K562 (cell line): ENCODE measurements at regions not wholly inside any gene's neighbourhood (a gene's known extent, or its start where the extent isn't known, plus 50 kb on each side); places are given as distances from the start of the nearest gene placed in this dataset.

Experiments used
- ATAC-seq: fragments of 200-7000 bp; cut with Tn5 transposase; 3 replicates; pipeline ENCODE4 v1.9.1; 2020; ENCODE audit warnings: moderate library complexity
- BruUV-seq: library from RNA; stranded (reverse); fragments of 400-500 nt; replicated peaks from 2 replicates; lab custom pipeline; 2021; lab: Mats Ljungman, UMichigan
- CTCF ChIA-PET: fragments of 300-600 bp; formaldehyde crosslinking; extraction: SDS; loops from one replicate; lab custom pipeline; 2021; ENCODE audit warnings: low intra/inter-chr PET ratio; lab: Yijun Ruan, JAX
- POLR2A ChIA-PET: fragments of 300-600, 350-650 bp; sonication (Branson Sonifier 250); formaldehyde crosslinking; extraction: SDS; loops from one replicate; lab custom pipeline; 2021; ENCODE audit warnings: antibody characterized with exemption, inconsistent platforms; lab: Yijun Ruan, JAX
- DNase-seq, 4 experiments: peaks; one replicate each; pipeline versions ENCODE4 v3.0.0 to v3.0.0-alpha.2; 2011 to 2018; ENCODE audit warnings: low spot score in 3 of 4, mixed read lengths in 3 of 4; ENCODE audit errors: extremely low read depth in 1 of 4
- FAIRE-seq: peaks from 2 replicates; lab custom pipeline; 2011; peaks lifted over from hg19 to GRCh38; lab: Jason Lieb, UNC
- H2AFZ ChIP-seq: 2 replicates; pipeline ENCODE4 v1.6.0; 2011; ENCODE audit warnings: low read depth, low read length, control low read depth, inconsistent platforms
- H3K27ac ChIP-seq: fragments of 200-600 bp; 3 replicates; pipeline ENCODE4 v1.8.0; 2011; ENCODE audit warnings: low read depth, mild to moderate bottlenecking, control low read depth, inconsistent platforms, low read length, moderate library complexity, mixed read lengths; ENCODE audit errors: extremely low read depth
- H3K27me3 ChIP-seq, 2 experiments: fragments of 300-600 bp in 1 of 2; 2 replicates in 1 of 2; 3 replicates in 1 of 2; pipeline versions ENCODE4 v1.6.0 to v1.8.0; 2011; ENCODE audit warnings: inconsistent platforms in 2 of 2, low read length in 2 of 2, mild to moderate bottlenecking in 1 of 2, mixed read lengths in 1 of 2, moderate library complexity in 1 of 2; ENCODE audit not compliant: control insufficient read depth in 2 of 2, insufficient read depth in 2 of 2
- H3K36me3 ChIP-seq: fragments of 300-600 bp; 3 replicates; pipeline ENCODE4 v1.8.0; 2011; ENCODE audit warnings: mild to moderate bottlenecking, low read length, inconsistent platforms; ENCODE audit not compliant: control insufficient read depth, insufficient read depth
- H3K4me1 ChIP-seq, 2 experiments: fragments of 200-600 bp in 1 of 2; replicated peaks in 1 of 2; 2 replicates in 1 of 2; 3 replicates in 1 of 2; pipeline versions ENCODE4 v1.5.1 to v1.8.0; 2011; ENCODE audit warnings: inconsistent platforms in 2 of 2, low read length in 2 of 2, mild to moderate bottlenecking in 1 of 2, mixed read lengths in 1 of 2, moderate library complexity in 1 of 2; ENCODE audit not compliant: control insufficient read depth in 2 of 2, insufficient read depth in 2 of 2
- H3K4me2 ChIP-seq: 2 replicates; pipeline ENCODE4 v1.6.1; 2011; ENCODE audit warnings: low read length, control low read depth, inconsistent platforms, mixed read lengths; ENCODE audit not compliant: insufficient read depth
- H3K4me3 ChIP-seq: fragments of 200-600 bp; sonication (generic), shearing (Covaris generic); 2 replicates; pipeline ENCODE4 v1.5.1; 2016; ENCODE audit warnings: control low read depth, inconsistent platforms
- H3K79me2 ChIP-seq: fragments of 200-600 bp; 3 replicates; pipeline ENCODE4 v1.8.0; 2011; ENCODE audit warnings: low read length, inconsistent platforms; ENCODE audit not compliant: control insufficient read depth, insufficient read depth
- H3K9ac ChIP-seq, 2 experiments: 2 replicates each; pipeline versions ENCODE4 v1.6.0 to v1.6.1; 2011; ENCODE audit warnings: low read depth in 2 of 2, low read length in 2 of 2, control low read depth in 1 of 2, inconsistent platforms in 1 of 2, mild to moderate bottlenecking in 1 of 2, mixed read lengths in 1 of 2; ENCODE audit not compliant: insufficient read depth in 1 of 2
- H3K9me1 ChIP-seq: one replicate; pipeline ENCODE4 v1.6.0; 2011; ENCODE audit warnings: inconsistent platforms, mild to moderate bottlenecking, low read length, moderate library complexity; ENCODE audit not compliant: control insufficient read depth, insufficient read depth
- H3K9me3 ChIP-seq: replicated peaks from 2 replicates; pipeline ENCODE4 v1.5.1; 2011; ENCODE audit warnings: low read depth, low read length, inconsistent platforms; ENCODE audit not compliant: control insufficient read depth, insufficient read depth
- H4K20me1 ChIP-seq: replicated peaks from 2 replicates; pipeline ENCODE4 v1.6.1; 2011; ENCODE audit warnings: low read length, inconsistent platforms, mixed read lengths; ENCODE audit not compliant: control insufficient read depth, insufficient read depth
- ATF6 ChIP-seq: sonication (generic); formaldehyde crosslinking; IDR thresholded peaks from 2 replicates; pipeline ENCODE4 v1.4.0; 2020; ENCODE audit warnings: mild to moderate bottlenecking, missing genetic modification reagents
- BACH1 ChIP-seq: fragments of 200-800 bp; sonication (Bioruptor generic); IDR thresholded peaks from 2 replicates; pipeline ENCODE4 v1.6.1; 2016; ENCODE audit warnings: missing genetic modification characterization, missing compliant biosample characterization
- EP300 ChIP-seq: IDR thresholded peaks from 2 replicates; pipeline ENCODE4 v1.6.1; 2012; ENCODE audit warnings: low read length, improper control_type of control experiment
- HNRNPK ChIP-seq: fragments of 200-400 bp; formaldehyde crosslinking; IDR thresholded peaks from one replicate; pipeline ENCODE4 v1.6.1; 2018; ENCODE audit warnings: mild to moderate bottlenecking, low read depth, low read length; ENCODE audit not compliant: poor library complexity, severe bottlenecking
- MEIS2 ChIP-seq: fragments of 450-650 bp; IDR thresholded peaks from 2 replicates; pipeline ENCODE4 v1.6.1; 2014; ENCODE audit warnings: mild to moderate bottlenecking; ENCODE audit not compliant: partially characterized antibody
- PML ChIP-seq: IDR thresholded peaks from 2 replicates; pipeline ENCODE4 v1.6.1; 2012; ENCODE audit warnings: low read length, inconsistent platforms
- ZNF830 ChIP-seq: fragments of 250-450 bp; sonication (Bioruptor Pico); IDR thresholded peaks from 2 replicates; pipeline ENCODE4 v1.5.0; 2021; ENCODE audit warnings: mild to moderate bottlenecking
- in situ Hi-C: fragments of 300-500 bp; cut with MboI; formaldehyde crosslinking; loops from 4 replicates; pipeline ENCODE4 v1.15.0; 2018; ENCODE audit warnings: inconsistent platforms, mixed read lengths
- intact Hi-C: fragments of 100-400 bp; cut with micrococcal nuclease; formaldehyde crosslinking; loops from 2 replicates; pipeline ENCODE4 v1.14.2; 2022
- TF ChIP-seq, protein P1 (sequence below), 2 experiments: fragments of 450-650 bp; IDR thresholded peaks; 2 replicates each; pipeline ENCODE4 v1.6.1; 2016; ENCODE audit warnings: mild to moderate bottlenecking in 2 of 2, borderline replicate concordance in 1 of 2, low read depth in 1 of 2, moderate library complexity in 1 of 2
- TF ChIP-seq, protein P2 (sequence below): sonication (generic); formaldehyde crosslinking; IDR thresholded peaks from 2 replicates; pipeline ENCODE4 v1.8.0; 2022; ENCODE audit warnings: missing genetic modification reagents, mild to moderate bottlenecking, borderline replicate concordance

- TF ChIP-seq, protein P1, sequence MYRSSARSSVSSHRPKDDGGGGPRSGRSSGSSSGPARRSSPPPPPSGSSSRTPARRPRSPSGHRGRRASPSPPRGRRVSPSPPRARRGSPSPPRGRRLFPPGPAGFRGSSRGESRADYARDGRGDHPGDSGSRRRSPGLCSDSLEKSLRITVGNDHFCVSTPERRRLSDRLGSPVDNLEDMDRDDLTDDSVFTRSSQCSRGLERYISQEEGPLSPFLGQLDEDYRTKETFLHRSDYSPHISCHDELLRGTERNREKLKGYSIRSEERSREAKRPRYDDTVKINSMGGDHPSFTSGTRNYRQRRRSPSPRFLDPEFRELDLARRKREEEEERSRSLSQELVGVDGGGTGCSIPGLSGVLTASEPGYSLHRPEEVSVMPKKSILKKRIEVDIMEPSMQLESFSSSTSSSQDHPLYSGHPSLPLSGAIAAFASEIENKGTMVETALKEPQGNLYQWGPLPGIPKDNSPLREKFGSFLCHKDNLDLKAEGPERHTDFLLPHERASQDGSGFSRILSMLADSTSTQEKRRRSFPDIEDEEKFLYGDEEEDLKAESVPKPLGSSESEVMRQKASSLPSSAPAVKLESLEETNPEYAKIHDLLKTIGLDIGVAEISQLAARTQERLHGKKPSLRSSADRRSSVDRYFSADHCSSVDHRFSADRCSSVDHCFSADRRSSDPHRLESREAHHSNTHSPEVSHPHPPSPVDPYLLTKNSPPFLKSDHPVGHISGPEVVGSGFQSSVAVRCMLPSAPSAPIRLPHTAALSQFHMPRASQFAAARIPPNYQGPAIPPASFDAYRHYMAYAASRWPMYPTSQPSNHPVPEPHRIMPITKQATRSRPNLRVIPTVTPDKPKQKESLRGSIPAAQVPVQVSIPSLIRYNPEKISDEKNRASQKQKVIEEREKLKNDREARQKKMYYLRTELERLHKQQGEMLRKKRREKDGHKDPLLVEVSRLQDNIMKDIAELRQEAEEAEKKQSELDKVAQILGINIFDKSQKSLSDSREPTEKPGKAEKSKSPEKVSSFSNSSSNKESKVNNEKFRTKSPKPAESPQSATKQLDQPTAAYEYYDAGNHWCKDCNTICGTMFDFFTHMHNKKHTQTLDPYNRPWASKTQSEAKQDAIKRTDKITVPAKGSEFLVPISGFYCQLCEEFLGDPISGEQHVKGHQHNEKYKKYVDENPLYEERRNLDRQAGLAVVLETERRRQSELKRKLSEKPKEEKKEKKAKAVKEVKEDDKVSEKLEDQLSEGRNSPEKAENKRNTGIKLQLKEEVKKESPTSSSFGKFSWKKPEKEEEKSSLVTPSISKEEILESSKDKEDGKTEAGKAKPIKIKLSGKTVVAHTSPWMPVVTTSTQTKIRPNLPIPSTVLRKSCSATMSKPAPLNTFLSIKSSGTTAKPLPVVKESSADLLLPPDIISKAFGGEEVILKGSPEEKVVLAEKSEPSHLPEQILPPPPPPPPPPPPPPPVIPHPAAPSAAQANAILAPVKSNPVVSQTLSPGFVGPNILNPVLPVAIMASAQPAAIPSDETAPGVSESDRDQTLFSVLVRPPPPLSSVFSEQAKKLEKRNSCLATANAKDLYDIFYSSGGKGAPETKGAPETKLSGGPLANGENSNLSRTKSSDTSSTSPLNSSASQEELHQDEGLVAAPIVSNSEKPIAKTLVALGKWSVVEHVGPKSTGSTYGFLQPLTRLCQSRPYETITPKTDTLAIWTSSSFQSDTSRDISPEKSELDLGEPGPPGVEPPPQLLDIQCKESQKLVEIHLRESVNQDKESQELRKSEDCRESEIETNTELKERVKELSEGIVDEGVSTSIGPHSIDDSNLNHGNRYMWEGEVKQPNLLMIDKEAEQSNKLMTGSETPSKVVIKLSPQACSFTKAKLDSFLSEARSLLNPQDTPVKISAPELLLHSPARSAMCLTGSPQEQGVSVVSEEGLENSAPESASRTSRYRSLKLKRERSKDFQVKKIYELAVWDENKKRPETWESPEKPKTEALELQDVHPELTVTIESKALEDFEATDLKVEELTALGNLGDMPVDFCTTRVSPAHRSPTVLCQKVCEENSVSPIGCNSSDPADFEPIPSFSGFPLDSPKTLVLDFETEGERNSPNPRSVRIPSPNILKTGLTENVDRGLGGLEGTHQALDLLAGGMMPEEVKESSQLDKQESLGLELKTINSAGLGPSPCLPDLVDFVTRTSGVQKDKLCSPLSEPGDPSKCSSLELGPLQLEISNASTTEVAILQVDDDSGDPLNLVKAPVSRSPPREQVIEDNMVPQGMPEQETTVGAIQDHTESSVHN (IDR thresholded peaks at IDR 0.05; ENCODE audit: borderline replicate concordance in 1 of 2, low read depth in 1 of 2), result no peak
- TF ChIP-seq EP300, result no peak
- TF ChIP-seq MEIS2, result no peak
Observed at GRCh38 chr10:53716156-53716555, 943.6 kb upstream of the MBL2 start (continued).

- Histone ChIP-seq H3K9me1 (no peaks in the 10 kb centered on the region), H4K20me1 (no peaks in the 10 kb centered on the region), H3K27me3 (no peaks in the 10 kb centered on the region), H3K9me3 (no peaks in the 10 kb centered on the region; the same call in 1 of the 2 replicates), H3K4me1 (no peaks in the 10 kb centered on the region), H2AFZ (no peak overlapping the region), H3K4me2 (no peak overlapping the region), H3K9ac (no peak overlapping the region), H3K4me3 (no peak overlapping the region), H3K27ac (no peak overlapping the region), H3K36me3 (no peaks in the 10 kb centered on the region), H3K79me2 (no peaks in the 10 kb centered on the region)
- in situ Hi-C loops, result no loop called here
- ChIA-PET POLR2A (no interaction called here), CTCF (no interaction called here)
- no peak for FAIRE-seq
- no peak for DNase-seq
- BruUV-seq, result no TSS peak
- intact Hi-C loops, result no loop called here
- no peak for ATAC-seq
- TF ChIP-seq ATF6 (CRISPR knock-in tag) (no peak), BACH1 (no peak), ZNF830 (no peak), HNRNPK (no peak), PML (no peak)
- TF ChIP-seq, protein P2, sequence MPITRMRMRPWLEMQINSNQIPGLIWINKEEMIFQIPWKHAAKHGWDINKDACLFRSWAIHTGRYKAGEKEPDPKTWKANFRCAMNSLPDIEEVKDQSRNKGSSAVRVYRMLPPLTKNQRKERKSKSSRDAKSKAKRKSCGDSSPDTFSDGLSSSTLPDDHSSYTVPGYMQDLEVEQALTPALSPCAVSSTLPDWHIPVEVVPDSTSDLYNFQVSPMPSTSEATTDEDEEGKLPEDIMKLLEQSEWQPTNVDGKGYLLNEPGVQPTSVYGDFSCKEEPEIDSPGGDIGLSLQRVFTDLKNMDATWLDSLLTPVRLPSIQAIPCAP (CRISPR knock-in tag), result no peak
Observed at GRCh38 chr10:53713431-53713830, 940.8 kb upstream of the MBL2 start.
